ENCODE measurements at regions not wholly inside any gene's neighbourhood (a gene's known extent, or its start where the extent isn't known, plus 50 kb on each side); places are given as distances from the start of the nearest gene placed in this dataset.

DNA sequence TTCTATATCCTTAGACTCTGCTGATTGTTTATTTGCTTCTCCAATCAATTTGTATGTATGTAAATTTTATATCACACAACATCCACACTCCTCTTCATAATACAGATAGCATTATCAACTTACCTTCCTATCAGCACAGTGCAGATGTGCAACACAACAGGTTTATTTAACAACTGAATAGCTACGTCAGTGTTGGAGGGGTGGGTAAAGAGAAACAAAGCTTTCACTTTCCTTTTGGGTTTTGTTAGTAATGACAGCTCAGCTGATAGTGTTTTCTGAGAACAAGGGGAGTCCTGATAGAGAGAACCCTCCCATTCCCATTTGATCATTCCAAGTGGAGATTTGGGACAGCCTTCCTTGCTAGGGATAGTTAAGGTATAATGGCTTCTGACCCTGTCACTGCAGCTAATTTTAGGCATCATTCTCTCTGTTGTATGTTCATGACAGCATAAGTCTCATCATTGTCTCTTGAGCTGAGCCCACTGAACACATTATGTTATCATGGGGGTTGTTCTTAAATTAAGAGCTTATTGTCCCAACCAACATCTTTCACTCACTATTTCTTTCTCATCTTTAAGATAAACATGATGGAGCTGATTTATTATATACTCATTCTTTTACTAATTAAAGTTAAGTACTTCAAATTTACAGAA, 227.7 kb downstream of the GPD2 start:
- TF ChIP-seq, protein P1, sequence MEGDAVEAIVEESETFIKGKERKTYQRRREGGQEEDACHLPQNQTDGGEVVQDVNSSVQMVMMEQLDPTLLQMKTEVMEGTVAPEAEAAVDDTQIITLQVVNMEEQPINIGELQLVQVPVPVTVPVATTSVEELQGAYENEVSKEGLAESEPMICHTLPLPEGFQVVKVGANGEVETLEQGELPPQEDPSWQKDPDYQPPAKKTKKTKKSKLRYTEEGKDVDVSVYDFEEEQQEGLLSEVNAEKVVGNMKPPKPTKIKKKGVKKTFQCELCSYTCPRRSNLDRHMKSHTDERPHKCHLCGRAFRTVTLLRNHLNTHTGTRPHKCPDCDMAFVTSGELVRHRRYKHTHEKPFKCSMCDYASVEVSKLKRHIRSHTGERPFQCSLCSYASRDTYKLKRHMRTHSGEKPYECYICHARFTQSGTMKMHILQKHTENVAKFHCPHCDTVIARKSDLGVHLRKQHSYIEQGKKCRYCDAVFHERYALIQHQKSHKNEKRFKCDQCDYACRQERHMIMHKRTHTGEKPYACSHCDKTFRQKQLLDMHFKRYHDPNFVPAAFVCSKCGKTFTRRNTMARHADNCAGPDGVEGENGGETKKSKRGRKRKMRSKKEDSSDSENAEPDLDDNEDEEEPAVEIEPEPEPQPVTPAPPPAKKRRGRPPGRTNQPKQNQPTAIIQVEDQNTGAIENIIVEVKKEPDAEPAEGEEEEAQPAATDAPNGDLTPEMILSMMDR (IDR thresholded peaks at IDR 0.05; ENCODE audit: low read depth, low read length): no peak
- DNase-seq (ENCODE audit: extremely low read depth, low read depth): no peak

DNA sequence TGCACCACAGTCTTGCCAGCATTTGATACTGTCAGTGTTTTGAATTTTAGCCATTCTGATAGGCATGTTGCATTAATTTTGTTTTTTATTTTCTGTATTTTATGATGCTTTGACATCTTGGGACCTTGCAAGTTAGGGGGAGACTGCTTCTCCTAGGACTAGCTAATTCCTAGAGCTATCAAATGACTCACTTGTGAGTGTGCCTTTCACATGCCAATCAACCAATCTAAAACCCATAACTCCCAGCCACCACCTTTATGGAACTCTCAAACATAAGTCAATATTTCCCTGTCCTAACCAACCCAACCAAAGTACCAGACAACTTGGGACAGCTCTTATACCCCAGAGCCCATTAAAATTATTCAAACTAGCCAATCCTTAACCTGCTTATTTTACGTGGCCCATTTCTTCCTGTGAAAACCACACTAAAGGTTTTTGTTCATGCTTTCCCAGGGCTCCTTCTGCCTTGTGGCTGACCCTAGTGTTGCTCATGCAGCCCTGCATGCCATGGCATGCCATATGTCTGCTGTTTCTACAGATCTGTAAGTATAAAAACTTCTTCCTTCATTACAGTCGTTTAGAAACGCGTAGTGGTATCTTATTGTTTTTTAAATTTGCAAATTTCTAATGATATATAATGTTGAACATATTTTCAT, 230.1 kb downstream of the GPD2 start:
- no peak for DNase-seq (ENCODE audit: extremely low read depth, low read depth)
- TF ChIP-seq, protein P1 (IDR thresholded peaks at IDR 0.05; ENCODE audit: low read depth, low read length): no peak

DNA sequence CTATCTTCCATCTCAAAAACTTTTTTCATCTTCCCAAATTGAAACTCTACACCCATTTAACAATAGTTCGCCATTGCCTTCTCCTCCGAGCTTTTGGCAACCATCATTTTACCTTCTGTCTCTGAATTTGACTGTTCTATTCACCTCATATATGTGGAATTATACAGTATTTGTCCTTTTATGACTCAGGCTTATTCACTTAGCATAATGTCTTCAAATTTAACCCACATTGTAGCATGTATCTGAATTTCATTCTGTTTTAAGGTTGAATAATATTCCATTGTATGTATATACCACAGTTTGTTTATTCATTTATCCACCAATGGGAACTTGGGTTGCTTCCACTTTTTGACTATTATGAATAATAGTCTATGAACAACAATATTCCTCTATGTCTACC, 233.9 kb downstream of the GPD2 start:
- TF ChIP-seq, protein P1 (IDR thresholded peaks at IDR 0.05; ENCODE audit: low read depth, low read length): no peak
- no peak for DNase-seq (ENCODE audit: extremely low read depth, low read depth)

DNA sequence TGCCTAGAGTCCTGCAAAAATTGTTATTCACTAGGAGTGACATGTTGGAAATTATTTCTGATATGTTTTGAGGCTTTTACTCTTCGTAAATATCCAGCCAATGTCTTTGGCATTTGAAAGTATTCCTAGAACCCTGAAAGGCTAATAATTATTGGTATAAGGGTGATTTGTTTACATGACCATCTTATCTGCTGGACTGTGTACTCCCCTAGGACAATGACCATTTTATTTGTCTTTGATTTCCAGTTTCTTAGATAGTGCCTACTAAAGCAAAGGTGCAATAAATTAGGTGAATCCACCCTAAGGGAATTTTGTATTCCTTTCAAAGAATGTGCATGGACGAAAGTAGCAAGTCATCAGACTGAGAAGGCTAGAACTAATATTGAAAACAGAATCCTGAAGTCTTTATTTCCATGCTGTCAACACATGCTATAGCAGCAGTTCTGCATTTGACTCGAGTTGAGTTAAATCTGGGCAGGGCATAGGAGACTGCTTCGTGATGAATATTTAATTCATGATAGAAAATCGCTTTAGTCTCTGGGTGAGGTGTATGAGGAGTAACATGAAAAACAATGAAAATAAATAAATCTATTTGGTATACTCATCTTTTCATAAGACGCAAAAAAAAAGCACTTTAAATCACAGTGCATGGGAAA, 235.7 kb downstream of the GPD2 start:
- no peak for DNase-seq (ENCODE audit: extremely low read depth, low read depth)
- TF ChIP-seq, protein P1 (IDR thresholded peaks at IDR 0.05; ENCODE audit: low read depth, low read length): no peak

DNA sequence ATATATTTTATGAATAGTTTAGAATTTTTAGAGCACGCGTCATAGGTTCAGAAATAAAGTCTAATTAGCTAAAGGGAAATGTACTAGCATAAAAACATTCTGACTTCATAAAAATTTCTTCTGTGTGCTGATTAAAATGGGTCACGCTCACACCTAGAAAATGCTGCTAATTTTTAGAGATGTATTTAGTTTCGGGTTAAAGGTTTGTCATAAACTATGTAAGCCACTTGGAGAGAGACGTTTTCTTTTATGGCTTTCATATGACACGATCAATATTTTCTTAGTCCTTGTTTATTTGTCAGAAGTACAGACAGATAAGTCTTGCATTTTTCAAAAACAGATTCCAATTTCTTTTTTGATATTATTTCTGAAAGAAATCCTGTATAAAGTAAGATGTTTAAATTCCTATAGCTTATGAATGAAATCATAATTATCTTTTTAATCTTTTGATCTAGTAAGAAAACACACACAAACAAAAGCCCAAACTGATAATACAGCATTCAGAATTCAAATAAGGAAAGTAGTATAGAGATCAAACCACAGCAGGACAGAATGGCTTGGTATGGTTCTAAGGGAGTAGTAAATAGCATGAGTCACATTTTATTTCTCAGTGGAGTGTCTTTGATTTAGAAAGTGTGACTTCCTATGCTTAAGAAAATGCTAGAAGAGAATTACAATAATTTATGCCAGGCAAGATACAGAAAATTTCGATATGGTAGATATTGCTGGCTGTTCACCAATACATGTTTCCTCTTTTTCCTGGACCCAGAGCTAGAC, 236.6 kb downstream of the GPD2 start:
- TF ChIP-seq, protein P1 (IDR thresholded peaks at IDR 0.05; ENCODE audit: low read depth, low read length): no peak
- DNase-seq (ENCODE audit: extremely low read depth, low read depth): no peak

DNA sequence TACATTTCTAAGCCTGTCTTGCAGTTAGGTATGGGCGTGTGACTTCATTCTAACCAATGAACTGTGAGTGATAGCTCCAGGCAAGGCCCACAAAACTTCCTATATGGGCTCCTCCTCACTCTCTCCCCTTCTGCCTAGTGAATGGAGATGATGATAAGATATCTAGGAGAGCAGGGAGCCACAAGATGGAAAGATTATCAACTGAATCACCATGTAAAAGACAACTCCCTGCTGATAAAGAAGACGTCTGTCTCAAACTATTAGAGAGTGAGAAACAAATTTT, 237.1 kb downstream of the GPD2 start:
- DNase-seq (ENCODE audit: extremely low read depth, low read depth): no peak
- TF ChIP-seq, protein P1 (IDR thresholded peaks at IDR 0.05; ENCODE audit: low read depth, low read length): no peak

DNA sequence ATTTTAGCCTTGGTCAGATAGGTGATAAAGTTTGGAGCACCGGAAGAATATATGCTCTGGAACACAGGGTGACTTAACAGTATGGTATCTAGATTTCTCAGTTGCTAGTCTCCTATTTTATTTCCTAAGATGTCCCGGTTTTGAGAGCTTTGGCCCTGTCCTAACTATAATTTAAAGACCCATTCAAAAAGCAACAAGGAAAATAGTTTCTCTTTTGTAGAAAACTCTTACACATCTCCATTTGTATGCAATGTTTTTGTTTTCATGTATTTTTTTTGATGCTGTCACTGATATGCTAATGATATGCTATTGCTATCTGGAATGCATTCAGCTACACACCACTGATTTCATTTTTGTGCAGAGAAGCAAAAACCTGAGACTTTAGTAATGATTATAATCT, 237.8 kb downstream of the GPD2 start:
- no peak for DNase-seq (ENCODE audit: extremely low read depth, low read depth)
- TF ChIP-seq, protein P1 (IDR thresholded peaks at IDR 0.05; ENCODE audit: low read depth, low read length): no peak

Data from AG09319 (cell line).